ENCODE measurements at regions not wholly inside any gene's neighbourhood (a gene's known extent, or its start where the extent isn't known, plus 50 kb on each side); places are given as distances from the start of the nearest gene placed in this dataset.
"Not testable (repeated sequence)": the region's sequence is repeated elsewhere in the genome, so short reads cannot be mapped to it uniquely, and the experiment has no call there.

DNA sequence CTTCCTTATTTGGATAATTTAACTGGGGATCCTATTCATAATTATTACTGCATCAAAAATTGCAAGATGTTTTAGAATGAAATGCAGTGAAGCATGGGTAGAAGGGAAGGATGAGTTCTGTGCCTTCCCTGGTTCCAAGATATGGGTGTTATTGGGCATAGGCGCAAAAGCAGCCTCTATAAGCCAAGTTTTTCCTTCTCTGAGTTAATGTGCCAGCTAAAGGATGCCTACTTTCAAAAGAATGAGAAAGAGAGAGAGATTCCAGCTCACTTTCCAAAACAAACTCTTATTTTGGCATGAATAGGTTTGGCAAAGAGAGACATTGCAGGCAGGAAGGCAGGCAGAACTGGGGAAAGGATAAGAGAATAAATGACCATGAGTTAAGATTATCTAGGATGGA is 270.2 kb downstream of the TAFA4 start:
- no peaks in the 10 kb centered on the region for H3K36me3 ChIP-seq (ENCODE audit: control insufficient read depth in 2 of 2, extremely low read depth in 1 of 2, insufficient read depth in 2 of 2, low read length in 2 of 2)
- intact Hi-C loops (cut with micrococcal nuclease) (no loop called here), dilution Hi-C loops (cut with MboI; ENCODE audit: extremely low pct_ligation_motif_present, low sequenced_read_pairs) (no loop called here)
- FAIRE-seq = no peak
- POLR2A ChIA-PET = no interaction called here
- BruUV-seq (replicated peaks) = no TSS peak
- no peaks in the 10 kb centered on the region for H3K9me1 ChIP-seq (replicated peaks; ENCODE audit: control insufficient read depth, extremely low read depth, insufficient read depth, low read length)
- no peak overlapping the region for H3K4me3 ChIP-seq (replicated peaks in 1 of 3; ENCODE audit: insufficient read depth in 1 of 3, low read depth in 1 of 3, low read length in 3 of 3)
- H3K27me3 ChIP-seq (ENCODE audit: control insufficient read depth in 2 of 2, insufficient read depth in 2 of 2, low read length in 2 of 2) = no peaks in the 10 kb centered on the region
- H4K20me1 ChIP-seq (replicated peaks; ENCODE audit: control insufficient read depth, extremely low read depth, insufficient read depth, low read length) = no peaks in the 10 kb centered on the region
- no peaks in the 10 kb centered on the region for H3K4me1 ChIP-seq (ENCODE audit: control insufficient read depth, extremely low read depth, insufficient read depth, low read length)
- CTCF ChIA-PET = no interaction called here
- no peaks in the 10 kb centered on the region for H3K79me2 ChIP-seq (ENCODE audit: control insufficient read depth, insufficient read depth, low read length)
- no peak overlapping the region for H3K9ac ChIP-seq (replicated peaks; ENCODE audit: extremely low read depth, insufficient read depth, low read length)
- H3K27ac ChIP-seq (ENCODE audit: insufficient read depth, low read depth, low read length) = no peak overlapping the region
- no peak overlapping the region for H3K4me2 ChIP-seq (ENCODE audit: insufficient read depth, low read length)
- no peak overlapping the region for H2AFZ ChIP-seq (ENCODE audit: low read depth, low read length)
- TF ChIP-seq, protein P1, sequence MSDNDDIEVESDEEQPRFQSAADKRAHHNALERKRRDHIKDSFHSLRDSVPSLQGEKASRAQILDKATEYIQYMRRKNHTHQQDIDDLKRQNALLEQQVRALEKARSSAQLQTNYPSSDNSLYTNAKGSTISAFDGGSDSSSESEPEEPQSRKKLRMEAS (IDR thresholded peaks at IDR 0.05; ENCODE audit: insufficient read depth, insufficient read length) = no peak
- TF ChIP-seq MYC (IDR thresholded peaks at IDR 0.05; ENCODE audit: low read depth, low read length) = no peak
- TF ChIP-seq POLR2AphosphoS5 (IDR thresholded peaks at IDR 0.05; ENCODE audit: insufficient read depth, low read depth, low read length) = no peak
- TF ChIP-seq GATA2 (IDR thresholded peaks at IDR 0.05; ENCODE audit: insufficient read depth, insufficient read length, low read depth, low read length) = no peak
- TF ChIP-seq FOS (IDR thresholded peaks at IDR 0.05; ENCODE audit: borderline replicate concordance, insufficient read depth, low read length) = no peak
- TF ChIP-seq JUN (IDR thresholded peaks at IDR 0.05; ENCODE audit: borderline replicate concordance, insufficient read depth, insufficient read length, low read depth) = no peak
- TF ChIP-seq, protein P2, sequence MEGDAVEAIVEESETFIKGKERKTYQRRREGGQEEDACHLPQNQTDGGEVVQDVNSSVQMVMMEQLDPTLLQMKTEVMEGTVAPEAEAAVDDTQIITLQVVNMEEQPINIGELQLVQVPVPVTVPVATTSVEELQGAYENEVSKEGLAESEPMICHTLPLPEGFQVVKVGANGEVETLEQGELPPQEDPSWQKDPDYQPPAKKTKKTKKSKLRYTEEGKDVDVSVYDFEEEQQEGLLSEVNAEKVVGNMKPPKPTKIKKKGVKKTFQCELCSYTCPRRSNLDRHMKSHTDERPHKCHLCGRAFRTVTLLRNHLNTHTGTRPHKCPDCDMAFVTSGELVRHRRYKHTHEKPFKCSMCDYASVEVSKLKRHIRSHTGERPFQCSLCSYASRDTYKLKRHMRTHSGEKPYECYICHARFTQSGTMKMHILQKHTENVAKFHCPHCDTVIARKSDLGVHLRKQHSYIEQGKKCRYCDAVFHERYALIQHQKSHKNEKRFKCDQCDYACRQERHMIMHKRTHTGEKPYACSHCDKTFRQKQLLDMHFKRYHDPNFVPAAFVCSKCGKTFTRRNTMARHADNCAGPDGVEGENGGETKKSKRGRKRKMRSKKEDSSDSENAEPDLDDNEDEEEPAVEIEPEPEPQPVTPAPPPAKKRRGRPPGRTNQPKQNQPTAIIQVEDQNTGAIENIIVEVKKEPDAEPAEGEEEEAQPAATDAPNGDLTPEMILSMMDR (IDR thresholded peaks at IDR 0.05; ENCODE audit: extremely low read depth in 1 of 2, insufficient read depth in 1 of 2, low read depth in 1 of 2, low read length in 2 of 2) = no peak
- no peak for TF ChIP-seq EZH2 (IDR thresholded peaks at IDR 0.05; ENCODE audit: borderline replicate concordance, low read depth, low read length, severe bottlenecking)
- no peaks in the 10 kb centered on the region for H3K9me3 ChIP-seq (replicated peaks; ENCODE audit: control insufficient read depth, insufficient read depth, low read length)
- DNase-seq (ENCODE audit: low read depth, low spot score) = no peak

DNA sequence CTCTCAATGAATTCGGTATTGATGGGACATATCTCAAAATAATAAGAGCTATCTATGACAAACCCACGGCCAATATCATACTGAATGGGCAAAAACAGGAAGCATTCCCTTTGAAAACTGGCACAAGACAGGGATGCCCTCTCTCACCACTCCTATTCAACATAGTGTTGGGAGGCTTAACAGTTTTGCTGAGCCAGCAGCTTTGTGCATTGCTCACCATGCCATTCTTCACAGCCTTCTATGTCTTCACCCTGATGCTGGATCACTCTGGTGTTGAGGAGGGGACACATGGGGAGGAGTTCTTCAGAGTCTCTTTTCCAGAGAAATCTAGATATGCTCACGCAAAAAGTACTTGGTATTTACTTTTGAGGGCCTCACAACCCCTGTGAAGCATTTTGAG is 281.7 kb downstream of the TAFA4 start:
- intact Hi-C loops (cut with micrococcal nuclease); POLR2A ChIA-PET; H3K79me2 ChIP-seq (ENCODE audit: control insufficient read depth, insufficient read depth, low read length); CTCF ChIA-PET; H3K9me3 ChIP-seq (replicated peaks; ENCODE audit: control insufficient read depth, insufficient read depth, low read length); H3K9me1 ChIP-seq (replicated peaks; ENCODE audit: control insufficient read depth, extremely low read depth, insufficient read depth, low read length); FAIRE-seq; H3K9ac ChIP-seq (replicated peaks; ENCODE audit: extremely low read depth, insufficient read depth, low read length); H2AFZ ChIP-seq (ENCODE audit: low read depth, low read length); H3K36me3 ChIP-seq (ENCODE audit: control insufficient read depth in 2 of 2, extremely low read depth in 1 of 2, insufficient read depth in 2 of 2, low read length in 2 of 2); H3K27ac ChIP-seq (ENCODE audit: insufficient read depth, low read depth, low read length); H3K4me1 ChIP-seq (ENCODE audit: control insufficient read depth, extremely low read depth, insufficient read depth, low read length); dilution Hi-C loops (cut with MboI; ENCODE audit: extremely low pct_ligation_motif_present, low sequenced_read_pairs); BruUV-seq (replicated peaks); H3K4me3 ChIP-seq (replicated peaks in 1 of 3; ENCODE audit: insufficient read depth in 1 of 3, low read depth in 1 of 3, low read length in 3 of 3); DNase-seq (ENCODE audit: low read depth, low spot score); H3K4me2 ChIP-seq (ENCODE audit: insufficient read depth, low read length); H3K27me3 ChIP-seq (ENCODE audit: control insufficient read depth in 2 of 2, insufficient read depth in 2 of 2, low read length in 2 of 2); H4K20me1 ChIP-seq (replicated peaks; ENCODE audit: control insufficient read depth, extremely low read depth, insufficient read depth, low read length): not testable (repeated sequence)

All from endothelial cell of umbilical vein (primary cell).